IMR-90 (cell line): ENCODE measurements at regions not wholly inside any gene's neighbourhood (a gene's known extent, or its start where the extent isn't known, plus 50 kb on each side); places are given as distances from the start of the nearest gene placed in this dataset.
A peak's percentile ranks its signal among the peaks of the same experiment; 100 is the strongest.

ENCODE experiments used
- ATAC-seq: fragments of 200-7000 bp; cut with Tn5 transposase; 2 replicates; pipeline ENCODE4 v1.9.1; 2020; ENCODE audit warnings: low read depth, mild to moderate bottlenecking, moderate library complexity
- BruUV-seq: library from RNA; stranded (reverse); fragments of 400-500 nt; replicated peaks from 2 replicates; lab custom pipeline; 2021; lab: Mats Ljungman, UMichigan
- CTCF ChIA-PET: fragments of 300-600 bp; formaldehyde crosslinking; extraction: SDS; loops from one replicate; lab custom pipeline; 2021; ENCODE audit warnings: antibody characterized with exemption; lab: Yijun Ruan, JAX
- POLR2A ChIA-PET: fragments of 300-600 bp; sonication (Branson Sonifier 250); formaldehyde crosslinking; loops from one replicate; lab custom pipeline; 2022; ENCODE audit warnings: antibody characterized with exemption; ENCODE audit not compliant: unreplicated experiment; lab: Charles Lee
- DNase-seq: peaks from one replicate; pipeline ENCODE4 v3.0.0; 2013
- H2AFZ ChIP-seq: replicated peaks from 2 replicates; pipeline ENCODE3; 2013; ENCODE audit warnings: low read length, mild to moderate bottlenecking; ENCODE audit not compliant: poor library complexity
- H2AK5ac ChIP-seq: 2 replicates; pipeline ENCODE4 v1.6.1; 2013; ENCODE audit warnings: low read depth, low read length, inconsistent platforms
- H2AK9ac ChIP-seq: replicated peaks from 2 replicates; pipeline ENCODE3; 2013; ENCODE audit warnings: mild to moderate bottlenecking, low read depth, low read length, moderate library complexity; ENCODE audit not compliant: poor library complexity
- H2BK120ac ChIP-seq: 2 replicates; pipeline ENCODE4 v1.6.1; 2013; ENCODE audit warnings: low read depth, low read length, inconsistent platforms
- H2BK15ac ChIP-seq: 3 replicates; pipeline ENCODE4 v1.6.1; 2013; ENCODE audit warnings: low read depth, low read length, inconsistent platforms
- H2BK20ac ChIP-seq: 2 replicates; pipeline ENCODE4 v1.6.1; 2013; ENCODE audit warnings: low read depth, mild to moderate bottlenecking, inconsistent platforms, low read length, moderate library complexity
- H2BK5ac ChIP-seq: 2 replicates; pipeline ENCODE4 v1.6.1; 2013; ENCODE audit warnings: mild to moderate bottlenecking, low read depth, low read length, inconsistent platforms; ENCODE audit not compliant: poor library complexity, severe bottlenecking
- H3K14ac ChIP-seq: replicated peaks from 2 replicates; pipeline ENCODE4 v1.6.1; 2013; ENCODE audit warnings: low read depth, low read length, inconsistent platforms
- H3K18ac ChIP-seq: 2 replicates; pipeline ENCODE4 v1.6.1; 2013; ENCODE audit warnings: low read depth, low read length, control low read depth
- H3K23ac ChIP-seq: 2 replicates; pipeline ENCODE4 v1.6.1; 2013; ENCODE audit warnings: low read depth, low read length, inconsistent platforms
- H3K27ac ChIP-seq: 2 replicates; pipeline ENCODE4 v1.5.1; 2013; ENCODE audit warnings: mild to moderate bottlenecking, control low read depth, low read length; ENCODE audit not compliant: insufficient read depth
- H3K27me3 ChIP-seq: 2 replicates; pipeline ENCODE4 v1.6.1; 2013; ENCODE audit warnings: low read length; ENCODE audit not compliant: control insufficient read depth, insufficient read depth
- H3K36me3 ChIP-seq: 2 replicates; pipeline ENCODE4 v1.6.1; 2013; ENCODE audit warnings: low read length, mixed read lengths; ENCODE audit not compliant: control insufficient read depth, insufficient read depth
- H3K4ac ChIP-seq: 2 replicates; pipeline ENCODE4 v1.6.1; 2013; ENCODE audit warnings: low read depth, low read length, inconsistent platforms
- H3K4me1 ChIP-seq: 2 replicates; pipeline ENCODE4 v1.6.1; 2013; ENCODE audit warnings: low read length, mixed read lengths; ENCODE audit not compliant: control insufficient read depth, insufficient read depth
- H3K4me2 ChIP-seq: 2 replicates; pipeline ENCODE4 v1.6.1; 2013; ENCODE audit warnings: low read depth, mild to moderate bottlenecking, control low read depth, low read length, moderate library complexity
- H3K4me3 ChIP-seq: 2 replicates; pipeline ENCODE4 v1.5.1; 2013; ENCODE audit warnings: low read depth, mild to moderate bottlenecking, control low read depth, low read length, moderate library complexity; ENCODE audit not compliant: insufficient read depth
- H3K56ac ChIP-seq: 2 replicates; pipeline ENCODE4 v1.6.1; 2013; ENCODE audit warnings: low read length, inconsistent platforms; ENCODE audit not compliant: insufficient read depth; ENCODE audit errors: extremely low read depth
- H3K79me1 ChIP-seq, 2 experiments: 2 replicates each; pipeline ENCODE4 v1.6.1; 2013; ENCODE audit warnings: low read length in 2 of 2, inconsistent platforms in 1 of 2, low read depth in 1 of 2
- H3K9ac ChIP-seq: 2 replicates; pipeline ENCODE4 v1.6.1; 2013; ENCODE audit warnings: low read depth, low read length, control low read depth
- H3K9me1 ChIP-seq: 2 replicates; pipeline ENCODE4 v1.6.1; 2013; ENCODE audit warnings: low read length, inconsistent platforms; ENCODE audit not compliant: insufficient read depth
- H3K9me3 ChIP-seq: 2 replicates; pipeline ENCODE4 v1.6.1; 2013; ENCODE audit warnings: low read length; ENCODE audit not compliant: control insufficient read depth, insufficient read depth
- H4K20me1 ChIP-seq: 2 replicates; pipeline ENCODE4 v1.6.1; 2013; ENCODE audit warnings: low read length, inconsistent platforms; ENCODE audit not compliant: insufficient read depth
- H4K5ac ChIP-seq: 2 replicates; pipeline ENCODE4 v1.6.1; 2013; ENCODE audit warnings: mild to moderate bottlenecking, low read depth, low read length, control low read depth
- H4K8ac ChIP-seq, 2 experiments: 2 replicates each; pipeline ENCODE4 v1.6.1; 2013; ENCODE audit warnings: low read depth in 2 of 2, low read length in 2 of 2, control low read depth in 1 of 2, inconsistent platforms in 1 of 2
- H4K91ac ChIP-seq: 2 replicates; pipeline ENCODE4 v1.6.1; 2013; ENCODE audit warnings: low read depth, low read length, inconsistent platforms; ENCODE audit not compliant: insufficient read depth
- BHLHE40 ChIP-seq: fragments of 150-350 bp; IDR thresholded peaks from 2 replicates; pipeline ENCODE4 v1.6.1; 2016; ENCODE audit warnings: mild to moderate bottlenecking, low read depth, low read length
- CEBPB ChIP-seq: IDR thresholded peaks from 2 replicates; pipeline ENCODE4 v1.6.1; 2012; ENCODE audit warnings: low read depth, low read length, improper control_type of control experiment
- CHD1 ChIP-seq: IDR thresholded peaks from 2 replicates; pipeline ENCODE4 v1.6.1; 2012; ENCODE audit warnings: low read depth, low read length, improper control_type of control experiment
- CTCF ChIP-seq: conservative IDR thresholded peaks from 2 replicates; pipeline ENCODE4 v1.5.1; 2012; ENCODE audit warnings: mild to moderate bottlenecking, low read depth, low read length, improper control_type of control experiment
- FOS ChIP-seq: fragments of 150-350 bp; IDR thresholded peaks from 2 replicates; pipeline ENCODE4 v1.6.1; 2016; ENCODE audit warnings: low read depth, low read length
- MAFK ChIP-seq: IDR thresholded peaks from 2 replicates; pipeline ENCODE4 v1.6.1; 2012; ENCODE audit warnings: low read depth, low read length, improper control_type of control experiment
- MAZ ChIP-seq: IDR thresholded peaks from 2 replicates; pipeline ENCODE4 v1.6.1; 2012; ENCODE audit warnings: low read depth, mild to moderate bottlenecking, low read length, improper control_type of control experiment, moderate library complexity, borderline replicate concordance
- MXI1 ChIP-seq: IDR thresholded peaks from 2 replicates; pipeline ENCODE4 v1.6.1; 2012; ENCODE audit warnings: low read depth, mild to moderate bottlenecking, low read length, moderate library complexity, borderline replicate concordance
- NFE2L2 ChIP-seq: fragments of 150-350 bp; IDR thresholded peaks from 2 replicates; pipeline ENCODE4 v1.6.1; 2016; ENCODE audit warnings: low read depth, mild to moderate bottlenecking, low read length
- POLR2A ChIP-seq: IDR thresholded peaks from 2 replicates; pipeline ENCODE4 v1.6.1; 2012; ENCODE audit warnings: mild to moderate bottlenecking, low read depth, low read length
- RAD21 ChIP-seq: IDR thresholded peaks from 2 replicates; pipeline ENCODE4 v1.6.1; 2012; ENCODE audit warnings: low read length, improper control_type of control experiment
- RCOR1 ChIP-seq: IDR thresholded peaks from 2 replicates; pipeline ENCODE4 v1.6.1; 2012; ENCODE audit warnings: mild to moderate bottlenecking, low read length, improper control_type of control experiment; ENCODE audit not compliant: insufficient replicate concordance
- RFX5 ChIP-seq: IDR thresholded peaks from 2 replicates; pipeline ENCODE4 v1.8.0; 2012; ENCODE audit warnings: low read depth, mild to moderate bottlenecking, low read length, moderate library complexity
- SMC3 ChIP-seq: fragments of 150-350 bp; IDR thresholded peaks from 2 replicates; pipeline ENCODE4 v1.6.1; 2016; ENCODE audit warnings: low read depth, mild to moderate bottlenecking, antibody characterized with exemption, low read length, moderate library complexity
- USF2 ChIP-seq: fragments of 150-350 bp; IDR thresholded peaks from 2 replicates; pipeline ENCODE4 v1.6.1; 2017; ENCODE audit warnings: mild to moderate bottlenecking, antibody characterized with exemption, low read length, low read depth
- WGBS, 2 experiments: methylation state at CpG; one replicate each; pipeline versions ENCODE4 v1.1.5 to v1.1.7; 2013; ENCODE audit warnings: missing lambda C conversion rate in 2 of 2; ENCODE audit not compliant: insufficient read length in 1 of 2; ENCODE audit errors: extremely low coverage in 2 of 2; 5-methylcytosine and 5-hydroxymethylcytosine counted together
- dilution Hi-C: fragments of 300-500 bp; cut with HindIII; formaldehyde crosslinking; loops from one replicate; pipeline ENCODE4 v1.14.3; 2018; ENCODE audit warnings: low sequenced_read_pairs; ENCODE audit not compliant: unreplicated experiment
- in situ Hi-C: fragments of 300-500 bp; cut with MboI; formaldehyde crosslinking; loops from 3 replicates; pipeline ENCODE4 v1.14.3; 2019; ENCODE audit warnings: low sequenced_read_pairs, inconsistent platforms, mixed read lengths
- intact Hi-C: fragments of 100-400 bp; cut with micrococcal nuclease; formaldehyde crosslinking; loops from 2 replicates; pipeline ENCODE4 v1.10.0; 2022
- TF ChIP-seq, protein P1 (sequence below): fragments of 150-350 bp; IDR thresholded peaks from 2 replicates; pipeline ENCODE4 v1.6.1; 2016; ENCODE audit warnings: low read depth, mild to moderate bottlenecking, low read length, moderate library complexity, borderline replicate concordance

- ChIA-PET POLR2A (no interaction called here), CTCF (no interaction called here)
- TF ChIP-seq RAD21: no peak
- TF ChIP-seq SMC3: no peak
- TF ChIP-seq, protein P1, sequence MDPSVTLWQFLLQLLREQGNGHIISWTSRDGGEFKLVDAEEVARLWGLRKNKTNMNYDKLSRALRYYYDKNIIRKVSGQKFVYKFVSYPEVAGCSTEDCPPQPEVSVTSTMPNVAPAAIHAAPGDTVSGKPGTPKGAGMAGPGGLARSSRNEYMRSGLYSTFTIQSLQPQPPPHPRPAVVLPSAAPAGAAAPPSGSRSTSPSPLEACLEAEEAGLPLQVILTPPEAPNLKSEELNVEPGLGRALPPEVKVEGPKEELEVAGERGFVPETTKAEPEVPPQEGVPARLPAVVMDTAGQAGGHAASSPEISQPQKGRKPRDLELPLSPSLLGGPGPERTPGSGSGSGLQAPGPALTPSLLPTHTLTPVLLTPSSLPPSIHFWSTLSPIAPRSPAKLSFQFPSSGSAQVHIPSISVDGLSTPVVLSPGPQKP: no peak
- peak; percentile 50; the same call in 1 of the 2 replicates for TF ChIP-seq BHLHE40
- TF ChIP-seq MAFK: peak; percentile 40; the same call in 1 of the 2 replicates
- TF ChIP-seq RFX5: no peak
- TF ChIP-seq USF2: no peak
- TF ChIP-seq RCOR1: no peak
- no peak for TF ChIP-seq CTCF
- no peak for TF ChIP-seq FOS
- no peak for TF ChIP-seq MAZ
- TF ChIP-seq NFE2L2: no peak
- no peak for TF ChIP-seq MXI1
- no peak for TF ChIP-seq CHD1
- TF ChIP-seq CEBPB: no peak
- no peak for TF ChIP-seq POLR2A
- Histone ChIP-seq H3K9me3 (no peaks in the 10 kb centered on the region), H2AK5ac (no peak overlapping the region), H3K4me1 (no peaks in the 10 kb centered on the region), H3K56ac (no peak overlapping the region), H3K4me3 (no peak overlapping the region), H2BK15ac (no peak overlapping the region), H2BK5ac (no peak overlapping the region), H3K9me1 (no peaks in the 10 kb centered on the region), H3K27me3 (no peaks in the 10 kb centered on the region), H2BK120ac (no peak overlapping the region), H3K79me1 (no peaks in the 10 kb centered on the region), H3K14ac (no peak overlapping the region), H2BK20ac (no peak overlapping the region), H2AFZ (no peak overlapping the region), H3K4me2 (no peak overlapping the region), H4K5ac (no peak overlapping the region), H3K18ac (no peak overlapping the region), H3K4ac (no peak overlapping the region), H3K9ac (no peak overlapping the region), H4K8ac (no peak overlapping the region), H2AK9ac (no peak overlapping the region), H3K27ac (no peak overlapping the region), H4K91ac (no peak overlapping the region), H4K20me1 (no peaks in the 10 kb centered on the region), H3K23ac (no peak overlapping the region), H3K36me3 (no peaks in the 10 kb centered on the region)
- in situ Hi-C loops (no loop called here), intact Hi-C loops (loop anchor here (10.0 kb wide), 1 partner anchor 1095 kb away; no protein-coding TSS in a partner anchor), dilution Hi-C loops (no loop called here)
- no CpG with 5 or more reads among the region's 4 CpGs for WGBS, 2 experiments
- DNase-seq (peak; percentile 94), ATAC-seq (peak; percentile 83)
- BruUV-seq: no TSS peak
Measured at GRCh38 chr9:13750061-13750460, 470.6 kb upstream of the MPDZ start.
